GM12892 (cell line): ENCODE measurements at regions not wholly inside any gene's neighbourhood (a gene's known extent, or its start where the extent isn't known, plus 50 kb on each side); places are given as distances from the start of the nearest gene placed in this dataset.

Experiments used
- POLR2A ChIP-seq: IDR thresholded peaks from 2 replicates; pipeline ENCODE4 v1.6.1; 2011; ENCODE audit warnings: low read depth, low read length, control low read depth
- POLR2AphosphoS5 ChIP-seq: IDR thresholded peaks from 2 replicates; pipeline ENCODE4 v1.6.1; 2011; ENCODE audit warnings: low read depth, low read length, control low read depth
- TAF1 ChIP-seq: IDR thresholded peaks from 2 replicates; pipeline ENCODE4 v1.6.1; 2011; ENCODE audit warnings: low read depth, mild to moderate bottlenecking, control low read depth, low read length, borderline replicate concordance

DNA sequence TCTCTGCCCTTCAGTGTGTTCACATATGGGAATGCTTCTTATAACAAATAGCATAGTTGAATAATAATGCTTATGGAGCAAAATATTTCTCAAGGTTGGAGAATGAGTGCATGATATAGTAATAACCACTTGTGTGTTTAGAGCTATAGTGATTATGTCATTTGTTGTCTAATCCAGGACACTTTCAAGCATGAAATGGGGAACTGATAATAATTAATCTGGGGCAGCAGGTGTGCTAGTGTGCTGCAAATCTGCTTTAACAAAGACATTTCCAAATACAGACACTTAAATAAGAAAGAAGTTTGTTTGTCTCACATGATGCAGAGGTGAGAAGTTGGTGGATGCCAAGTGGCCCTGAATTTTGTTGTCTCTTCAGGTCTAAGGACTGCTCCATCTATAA, 579.3 kb upstream of the GRM7 start:
- no peak for TF ChIP-seq POLR2A
- TF ChIP-seq TAF1, result no peak
- TF ChIP-seq POLR2AphosphoS5, result no peak
